OCI-LY7 (cell line): ENCODE measurements at regions not wholly inside any gene's neighbourhood (a gene's known extent, or its start where the extent isn't known, plus 50 kb on each side); places are given as distances from the start of the nearest gene placed in this dataset.

Experiments used
- BruUV-seq: library from RNA; stranded (reverse); fragments of 400-500 nt; replicated peaks from 2 replicates; lab custom pipeline; 2021; lab: Mats Ljungman, UMichigan
- CTCF ChIA-PET: fragments of 300-600 bp; sonication (Branson Sonifier 250); formaldehyde crosslinking; loops from one replicate; lab custom pipeline; 2022; ENCODE audit warnings: antibody characterized with exemption; ENCODE audit not compliant: unreplicated experiment; lab: Charles Lee
- POLR2A ChIA-PET: fragments of 300-600 bp; sonication (Branson Sonifier 250); formaldehyde crosslinking; loops from one replicate; lab custom pipeline; 2022; ENCODE audit warnings: antibody characterized with exemption; lab: Charles Lee
- DNase-seq: peaks from one replicate; pipeline ENCODE4 v3.0.0-alpha.2; 2015; ENCODE audit warnings: low spot score
- H2AFZ ChIP-seq: fragments of 200-600 bp; sonication (generic), shearing (Covaris generic); 2 replicates; pipeline ENCODE4 v1.6.1; 2014; ENCODE audit warnings: mild to moderate bottlenecking, antibody characterized with exemption, low read length, moderate library complexity
- H3K27ac ChIP-seq: fragments of 200-600 bp; sonication (generic); 2 replicates; pipeline ENCODE4 v1.5.1; 2014; ENCODE audit warnings: mixed run types, low read depth, mild to moderate bottlenecking, moderate library complexity, low read length, inconsistent platforms; ENCODE audit not compliant: poor library complexity, severe bottlenecking
- H3K36me3 ChIP-seq: fragments of 200-600 bp; sonication (generic); 2 replicates; pipeline ENCODE4 v1.6.1; 2014; ENCODE audit warnings: mild to moderate bottlenecking, antibody characterized with exemption, low read length, moderate library complexity, mixed read lengths; ENCODE audit not compliant: insufficient read depth
- H3K4me1 ChIP-seq: fragments of 200-600 bp; sonication (generic); 2 replicates; pipeline ENCODE4 v1.5.1; 2014; ENCODE audit warnings: mild to moderate bottlenecking, low read length; ENCODE audit not compliant: insufficient read depth, poor library complexity, severe bottlenecking
- H3K4me2 ChIP-seq: fragments of 200-600 bp; sonication (generic); 2 replicates; pipeline ENCODE4 v1.6.1; 2014; ENCODE audit warnings: mild to moderate bottlenecking, low read length
- H3K4me3 ChIP-seq: fragments of 200-600 bp; sonication (generic); 2 replicates; pipeline ENCODE4 v1.5.1; 2014; ENCODE audit warnings: mild to moderate bottlenecking, low read depth, low read length; ENCODE audit not compliant: poor library complexity, severe bottlenecking
- H3K79me2 ChIP-seq: fragments of 200-600 bp; sonication (generic); 2 replicates; pipeline ENCODE4 v1.6.1; 2016; ENCODE audit warnings: low read depth, mild to moderate bottlenecking, low read length, moderate library complexity, mixed read lengths; ENCODE audit not compliant: insufficient read depth
- H3K9me2 ChIP-seq: fragments of 200-600 bp; sonication (generic); 2 replicates; pipeline ENCODE4 v1.6.1; 2016; ENCODE audit warnings: mild to moderate bottlenecking, low read length, mixed read lengths; ENCODE audit not compliant: insufficient read depth
- H3K9me3 ChIP-seq: fragments of 200-600 bp; sonication (generic); 2 replicates; pipeline ENCODE4 v1.6.1; 2014; ENCODE audit warnings: mild to moderate bottlenecking, mixed run types, low read length, mixed read lengths
- H4K20me1 ChIP-seq: fragments of 200-600 bp; sonication (generic); 2 replicates; pipeline ENCODE4 v1.6.1; 2014; ENCODE audit warnings: mild to moderate bottlenecking, antibody characterized with exemption, low read length, moderate library complexity, mixed read lengths; ENCODE audit not compliant: insufficient read depth
- EZH2phosphoT487 ChIP-seq: fragments of 200-600 bp; sonication (generic); IDR thresholded peaks from 2 replicates; pipeline ENCODE4 v1.6.1; 2018; ENCODE audit warnings: low read depth, borderline replicate concordance, mild to moderate bottlenecking, mixed run types, antibody characterized with exemption, low read length, moderate library complexity, mixed read lengths
- intact Hi-C: fragments of 100-400 bp; cut with micrococcal nuclease; formaldehyde crosslinking; loops from one replicate; pipeline ENCODE4 v1.10.0; 2022; ENCODE audit not compliant: unreplicated experiment
- TF ChIP-seq, protein P1 (sequence below): fragments of 200-600 bp; sonication (generic); conservative IDR thresholded peaks from 2 replicates; pipeline ENCODE4 v1.5.1; 2014; ENCODE audit warnings: mild to moderate bottlenecking, antibody characterized with exemption, low read length, moderate library complexity, mixed read lengths

DNA sequence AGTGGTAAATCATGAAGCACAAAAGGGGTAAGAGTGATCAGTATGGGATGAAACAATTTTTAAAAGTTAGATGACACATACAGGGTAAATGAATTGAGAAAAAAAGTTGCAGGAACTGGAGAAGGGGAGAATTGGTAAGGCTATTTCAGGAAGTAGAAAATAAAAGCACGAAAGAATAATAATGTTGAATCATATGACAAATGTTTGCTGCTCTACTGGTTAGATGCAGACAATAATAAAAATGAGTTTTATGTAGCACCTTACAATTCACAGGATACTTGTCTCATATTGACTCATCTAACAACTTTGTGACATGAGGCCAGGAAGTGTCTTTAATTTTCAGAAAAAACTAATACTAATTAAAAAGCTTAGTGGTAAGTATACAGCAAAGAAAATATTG is 566.5 kb upstream of the MARCKS start:
- Histone ChIP-seq H3K4me1 (no peaks in the 10 kb centered on the region), H3K9me3 (no peaks in the 10 kb centered on the region), H3K4me3 (no peak overlapping the region), H3K9me2 (no peaks in the 10 kb centered on the region), H4K20me1 (no peaks in the 10 kb centered on the region), H3K79me2 (no peaks in the 10 kb centered on the region), H3K27ac (no peak overlapping the region), H3K36me3 (no peaks in the 10 kb centered on the region), H3K4me2 (no peak overlapping the region), H2AFZ (no peak overlapping the region)
- TF ChIP-seq EZH2phosphoT487: no peak
- TF ChIP-seq, protein P1, sequence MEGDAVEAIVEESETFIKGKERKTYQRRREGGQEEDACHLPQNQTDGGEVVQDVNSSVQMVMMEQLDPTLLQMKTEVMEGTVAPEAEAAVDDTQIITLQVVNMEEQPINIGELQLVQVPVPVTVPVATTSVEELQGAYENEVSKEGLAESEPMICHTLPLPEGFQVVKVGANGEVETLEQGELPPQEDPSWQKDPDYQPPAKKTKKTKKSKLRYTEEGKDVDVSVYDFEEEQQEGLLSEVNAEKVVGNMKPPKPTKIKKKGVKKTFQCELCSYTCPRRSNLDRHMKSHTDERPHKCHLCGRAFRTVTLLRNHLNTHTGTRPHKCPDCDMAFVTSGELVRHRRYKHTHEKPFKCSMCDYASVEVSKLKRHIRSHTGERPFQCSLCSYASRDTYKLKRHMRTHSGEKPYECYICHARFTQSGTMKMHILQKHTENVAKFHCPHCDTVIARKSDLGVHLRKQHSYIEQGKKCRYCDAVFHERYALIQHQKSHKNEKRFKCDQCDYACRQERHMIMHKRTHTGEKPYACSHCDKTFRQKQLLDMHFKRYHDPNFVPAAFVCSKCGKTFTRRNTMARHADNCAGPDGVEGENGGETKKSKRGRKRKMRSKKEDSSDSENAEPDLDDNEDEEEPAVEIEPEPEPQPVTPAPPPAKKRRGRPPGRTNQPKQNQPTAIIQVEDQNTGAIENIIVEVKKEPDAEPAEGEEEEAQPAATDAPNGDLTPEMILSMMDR: no peak
- no peak for DNase-seq
- ChIA-PET CTCF (no interaction called here), POLR2A (no interaction called here)
- no TSS peak for BruUV-seq
- intact Hi-C loops: no loop called here

DNA sequence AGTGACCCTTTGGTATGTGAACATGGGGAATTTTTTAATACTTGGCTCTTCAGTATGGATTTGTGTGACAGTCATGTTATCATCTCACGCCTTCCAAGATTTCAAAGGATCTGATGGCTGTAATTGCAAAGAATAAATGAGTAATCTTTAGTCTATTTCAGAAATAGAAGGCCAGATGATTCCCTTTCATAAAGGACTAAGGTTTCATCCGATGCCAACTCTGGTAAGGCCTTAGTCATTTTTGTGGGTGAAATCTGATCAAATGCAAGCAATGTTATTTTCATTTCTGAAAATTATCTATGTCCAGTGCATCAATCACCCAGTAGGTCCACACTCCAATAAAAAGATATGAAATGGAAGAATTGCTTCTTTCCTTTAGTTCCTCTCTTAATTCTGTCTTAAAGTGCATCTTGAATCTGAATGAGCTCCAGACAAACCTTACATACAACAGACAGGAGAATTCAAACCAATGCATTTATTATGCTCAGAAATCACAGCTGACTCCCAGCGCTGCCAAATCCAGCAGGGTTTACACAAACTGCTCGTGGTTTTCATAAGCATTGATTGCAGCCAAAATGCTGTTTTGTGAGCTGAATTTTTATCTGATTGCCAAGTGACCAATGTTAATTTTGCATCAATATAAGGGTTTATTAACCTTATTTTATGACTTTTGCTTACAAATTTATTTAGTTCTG is 565.2 kb upstream of the MARCKS start:
- H3K4me3 ChIP-seq: no peak overlapping the region
- H2AFZ ChIP-seq: no peak overlapping the region
- POLR2A ChIA-PET: no interaction called here
- no peak overlapping the region for H3K4me2 ChIP-seq
- H4K20me1 ChIP-seq: no peaks in the 10 kb centered on the region
- H3K4me1 ChIP-seq: no peaks in the 10 kb centered on the region
- no TSS peak for BruUV-seq
- no peak overlapping the region for H3K27ac ChIP-seq
- CTCF ChIA-PET: no interaction called here
- H3K79me2 ChIP-seq: no peaks in the 10 kb centered on the region
- TF ChIP-seq, protein P1: no peak
- TF ChIP-seq EZH2phosphoT487: no peak
- no peaks in the 10 kb centered on the region for H3K9me2 ChIP-seq
- intact Hi-C loops: no loop called here
- DNase-seq: no peak
- H3K9me3 ChIP-seq: no peaks in the 10 kb centered on the region
- H3K36me3 ChIP-seq: no peaks in the 10 kb centered on the region

DNA sequence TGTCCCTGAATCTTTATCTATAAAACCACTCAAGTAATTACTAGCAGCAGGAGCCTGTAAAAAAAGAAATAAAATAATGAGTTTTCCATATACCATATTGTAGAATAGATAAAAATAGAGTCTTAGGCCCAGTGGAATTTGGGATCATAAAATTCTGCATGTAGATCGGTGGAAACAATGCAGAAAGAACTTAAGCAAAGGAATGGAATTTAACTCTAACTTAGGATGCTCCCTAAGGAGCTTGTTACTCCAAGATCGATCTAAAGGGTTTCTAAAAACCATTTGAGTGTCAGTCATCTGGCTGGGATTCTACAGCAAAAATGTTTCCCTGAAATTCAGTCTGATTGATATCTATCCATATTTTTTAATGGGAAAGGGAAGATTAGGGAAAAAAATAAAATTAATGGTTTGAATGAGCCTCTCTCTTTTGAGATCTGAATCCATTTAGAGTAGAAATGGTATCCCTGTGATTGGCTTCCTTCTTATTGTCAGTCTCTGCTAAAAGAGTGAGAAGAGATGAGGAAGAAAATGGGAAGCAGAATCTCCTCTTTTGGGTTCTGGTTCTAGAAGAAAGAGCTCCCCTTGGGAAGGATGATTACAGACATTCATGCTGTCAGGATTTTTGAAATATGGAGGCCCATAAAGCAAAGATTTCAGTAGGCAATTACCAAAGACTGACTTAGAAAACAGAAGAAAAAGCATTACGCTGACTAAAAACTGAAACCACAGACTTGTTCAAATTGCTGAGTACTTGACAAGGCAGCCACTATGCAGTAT is 564.3 kb upstream of the MARCKS start:
- TF ChIP-seq EZH2phosphoT487: no peak
- TF ChIP-seq, protein P1: no peak
- Histone ChIP-seq H3K4me2 (no peak overlapping the region), H2AFZ (no peak overlapping the region), H3K27ac (no peak overlapping the region), H3K36me3 (no peaks in the 10 kb centered on the region), H3K4me1 (no peaks in the 10 kb centered on the region), H3K79me2 (no peaks in the 10 kb centered on the region), H3K9me2 (no peaks in the 10 kb centered on the region), H4K20me1 (no peaks in the 10 kb centered on the region), H3K9me3 (no peaks in the 10 kb centered on the region), H3K4me3 (no peak overlapping the region)
- DNase-seq: no peak
- POLR2A ChIA-PET: no interaction called here
- CTCF ChIA-PET: no interaction called here
- BruUV-seq: no TSS peak
- intact Hi-C loops: no loop called here
